PC-9 (cell line): ENCODE measurements at regions not wholly inside any gene's neighbourhood (a gene's known extent, or its start where the extent isn't known, plus 50 kb on each side); places are given as distances from the start of the nearest gene placed in this dataset.

Experiments used
- BruUV-seq: library from RNA; stranded (reverse); fragments of 400-500 nt; replicated peaks from 2 replicates; lab custom pipeline; 2021; lab: Mats Ljungman, UMichigan
- CTCF ChIA-PET: fragments of 300-600 bp; sonication (Branson Sonifier 250); formaldehyde crosslinking; loops from one replicate; lab custom pipeline; 2022; ENCODE audit warnings: antibody characterized with exemption; lab: Charles Lee
- POLR2A ChIA-PET: fragments of 300-600 bp; sonication (Branson Sonifier 250); formaldehyde crosslinking; loops from one replicate; lab custom pipeline; 2022; ENCODE audit warnings: antibody characterized with exemption; ENCODE audit not compliant: unreplicated experiment; lab: Charles Lee
- DNase-seq, 2 experiments: peaks; one replicate each; pipeline versions ENCODE4 v3.0.0 to v3.0.0-alpha.2; 2015 to 2022; ENCODE audit warnings: mixed read lengths in 1 of 2
- H2AFZ ChIP-seq: fragments of 200-600 bp; sonication (generic); 2 replicates; pipeline ENCODE4 v1.8.1; 2017; ENCODE audit warnings: antibody characterized with exemption
- H3F3A ChIP-seq: fragments of 200-600 bp; sonication (generic); 2 replicates; pipeline ENCODE4 v1.8.1; 2017; ENCODE audit warnings: antibody characterized with exemption, mild to moderate bottlenecking, low read depth; ENCODE audit not compliant: insufficient read depth
- H3K27ac ChIP-seq: fragments of 200-600 bp; sonication (generic); 2 replicates; pipeline ENCODE4 v1.6.1; 2016; ENCODE audit warnings: mixed run types
- H3K27me3 ChIP-seq: fragments of 200-600 bp; sonication (generic); 2 replicates; pipeline ENCODE4 v1.6.1; 2016; ENCODE audit warnings: low read depth, mixed run types; ENCODE audit not compliant: insufficient read depth
- H3K36me3 ChIP-seq: fragments of 200-600 bp; sonication (generic); 2 replicates; pipeline ENCODE4 v1.6.1; 2016; ENCODE audit warnings: low read depth, mixed run types
- H3K4me1 ChIP-seq: fragments of 200-600 bp; sonication (generic); replicated peaks from 2 replicates; pipeline ENCODE4 v1.6.1; 2016; ENCODE audit warnings: mixed run types; ENCODE audit not compliant: insufficient read depth
- H3K4me2 ChIP-seq: fragments of 200-600 bp; sonication (generic); 2 replicates; pipeline ENCODE4 v1.6.1; 2017; ENCODE audit warnings: mixed run types
- H3K4me3 ChIP-seq: fragments of 200-600 bp; sonication (generic); 2 replicates; pipeline ENCODE4 v1.6.1; 2016; ENCODE audit warnings: mixed run types
- H3K79me2 ChIP-seq: fragments of 200-600 bp; sonication (generic); 2 replicates; pipeline ENCODE4 v1.6.1; 2017; ENCODE audit warnings: low read depth, mixed run types
- H3K9me2 ChIP-seq: fragments of 200-600 bp; sonication (generic); 2 replicates; pipeline ENCODE4 v1.8.1; 2017; ENCODE audit warnings: mild to moderate bottlenecking; ENCODE audit not compliant: insufficient read depth
- H3K9me3 ChIP-seq: fragments of 200-600 bp; sonication (generic); 2 replicates; pipeline ENCODE4 v1.8.1; 2016; ENCODE audit warnings: low read depth; ENCODE audit not compliant: insufficient read depth
- H4K20me1 ChIP-seq: fragments of 200-600 bp; sonication (generic); 2 replicates; pipeline ENCODE4 v1.8.1; 2017; ENCODE audit not compliant: insufficient read depth
- CTCF ChIP-seq: fragments of 200-600 bp; sonication (generic); conservative IDR thresholded peaks from 2 replicates; pipeline ENCODE4 v1.6.1; 2017; ENCODE audit warnings: mixed run types, antibody characterized with exemption, mild to moderate bottlenecking, moderate library complexity
- EZH2 ChIP-seq: fragments of 200-600 bp; sonication (generic); IDR thresholded peaks from 2 replicates; pipeline ENCODE4 v1.8.0; 2017; ENCODE audit warnings: antibody characterized with exemption, low read depth
- intact Hi-C: fragments of 100-400 bp; cut with micrococcal nuclease; formaldehyde crosslinking; loops from one replicate; pipeline ENCODE4 v1.10.0; 2022; ENCODE audit not compliant: unreplicated experiment

- no peak overlapping the region for H3K4me3 ChIP-seq
- intact Hi-C loops, result no loop called here
- BruUV-seq, result no TSS peak
- ChIA-PET POLR2A (no interaction called here), CTCF (no interaction called here)
- H3K4me1 ChIP-seq, result no peaks in the 10 kb centered on the region
- H3F3A ChIP-seq, result no peaks in the 10 kb centered on the region
- H3K9me2 ChIP-seq, result no peaks in the 10 kb centered on the region
- DNase-seq, result no peak
- H3K79me2 ChIP-seq, result no peaks in the 10 kb centered on the region
- H3K9me3 ChIP-seq, result no peaks in the 10 kb centered on the region
- TF ChIP-seq EZH2, result no peak
- no peak for TF ChIP-seq CTCF
- H3K27me3 ChIP-seq, result peaks cover 45% of the 10 kb centered on the region
- H4K20me1 ChIP-seq, result no peaks in the 10 kb centered on the region
- H3K27ac ChIP-seq, result no peak overlapping the region
- no peak overlapping the region for H3K4me2 ChIP-seq
- H2AFZ ChIP-seq, result no peak overlapping the region
- no peaks in the 10 kb centered on the region for H3K36me3 ChIP-seq
These were observed 576.9 kb downstream of the GLRX3 start for GRCh38 chr10:130713135-130713534.

GRCh38 chr10:130713731-130714130 is 577.5 kb downstream of the GLRX3 start:
- Histone ChIP-seq H2AFZ (no peak overlapping the region), H3F3A (no peaks in the 10 kb centered on the region), H3K9me3 (no peaks in the 10 kb centered on the region), H3K4me2 (no peak overlapping the region), H3K27me3 (peaks cover 45% of the 10 kb centered on the region), H3K36me3 (no peaks in the 10 kb centered on the region), H3K9me2 (no peaks in the 10 kb centered on the region), H4K20me1 (no peaks in the 10 kb centered on the region), H3K27ac (no peak overlapping the region), H3K4me3 (no peak overlapping the region), H3K4me1 (no peaks in the 10 kb centered on the region), H3K79me2 (no peaks in the 10 kb centered on the region)
- CTCF ChIA-PET, result no interaction called here
- no peak for DNase-seq
- TF ChIP-seq EZH2 (no peak), CTCF (no peak)
- BruUV-seq, result no TSS peak
- POLR2A ChIA-PET, result no interaction called here
- intact Hi-C loops, result no loop called here

- no peak for DNase-seq
- H3K27me3 ChIP-seq, result peaks cover 42% of the 10 kb centered on the region
- intact Hi-C loops, result no loop called here
- TF ChIP-seq EZH2, result no peak
- no peak for TF ChIP-seq CTCF
- ChIA-PET POLR2A (no interaction called here), CTCF (no interaction called here)
- H3K9me2 ChIP-seq, result no peaks in the 10 kb centered on the region
- no peaks in the 10 kb centered on the region for H3K4me1 ChIP-seq
- no peaks in the 10 kb centered on the region for H3F3A ChIP-seq
- H3K36me3 ChIP-seq, result no peaks in the 10 kb centered on the region
- H4K20me1 ChIP-seq, result no peaks in the 10 kb centered on the region
- no peak overlapping the region for H3K27ac ChIP-seq
- no peak overlapping the region for H3K4me2 ChIP-seq
- H2AFZ ChIP-seq, result no peak overlapping the region
- BruUV-seq, result no TSS peak
- H3K9me3 ChIP-seq, result no peaks in the 10 kb centered on the region
- no peak overlapping the region for H3K4me3 ChIP-seq
- H3K79me2 ChIP-seq, result no peaks in the 10 kb centered on the region
These were observed 578.7 kb downstream of the GLRX3 start for GRCh38 chr10:130714742-130715467.
